ENCODE measurements at regions not wholly inside any gene's neighbourhood (a gene's known extent, or its start where the extent isn't known, plus 50 kb on each side); places are given as distances from the start of the nearest gene placed in this dataset.

DNA sequence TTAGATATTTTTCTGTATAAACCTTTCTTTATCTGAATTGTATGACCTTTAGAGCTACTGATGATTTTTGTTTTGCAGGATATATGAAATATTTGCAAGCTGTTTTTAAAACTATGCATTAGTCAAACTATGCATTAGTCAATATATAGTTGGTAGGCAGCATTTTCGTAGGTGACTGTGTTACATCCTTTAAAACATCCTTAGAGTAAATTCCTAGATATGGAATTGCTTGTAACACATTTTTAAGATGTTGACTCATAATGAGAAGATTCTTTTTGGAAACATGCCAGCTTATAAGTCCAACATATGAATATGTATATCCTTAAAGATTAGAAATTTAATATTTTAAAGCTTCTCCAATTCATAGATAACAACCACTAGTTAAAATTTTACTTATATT, 1768.5 kb downstream of the PCDH7 start:
- TF ChIP-seq, protein P1, sequence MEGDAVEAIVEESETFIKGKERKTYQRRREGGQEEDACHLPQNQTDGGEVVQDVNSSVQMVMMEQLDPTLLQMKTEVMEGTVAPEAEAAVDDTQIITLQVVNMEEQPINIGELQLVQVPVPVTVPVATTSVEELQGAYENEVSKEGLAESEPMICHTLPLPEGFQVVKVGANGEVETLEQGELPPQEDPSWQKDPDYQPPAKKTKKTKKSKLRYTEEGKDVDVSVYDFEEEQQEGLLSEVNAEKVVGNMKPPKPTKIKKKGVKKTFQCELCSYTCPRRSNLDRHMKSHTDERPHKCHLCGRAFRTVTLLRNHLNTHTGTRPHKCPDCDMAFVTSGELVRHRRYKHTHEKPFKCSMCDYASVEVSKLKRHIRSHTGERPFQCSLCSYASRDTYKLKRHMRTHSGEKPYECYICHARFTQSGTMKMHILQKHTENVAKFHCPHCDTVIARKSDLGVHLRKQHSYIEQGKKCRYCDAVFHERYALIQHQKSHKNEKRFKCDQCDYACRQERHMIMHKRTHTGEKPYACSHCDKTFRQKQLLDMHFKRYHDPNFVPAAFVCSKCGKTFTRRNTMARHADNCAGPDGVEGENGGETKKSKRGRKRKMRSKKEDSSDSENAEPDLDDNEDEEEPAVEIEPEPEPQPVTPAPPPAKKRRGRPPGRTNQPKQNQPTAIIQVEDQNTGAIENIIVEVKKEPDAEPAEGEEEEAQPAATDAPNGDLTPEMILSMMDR (IDR thresholded peaks at IDR 0.05) = no peak
- TF ChIP-seq POLR2A (IDR thresholded peaks at IDR 0.05) = no peak
